ENCODE measurements at regions not wholly inside any gene's neighbourhood (a gene's known extent, or its start where the extent isn't known, plus 50 kb on each side); places are given as distances from the start of the nearest gene placed in this dataset.

DNA sequence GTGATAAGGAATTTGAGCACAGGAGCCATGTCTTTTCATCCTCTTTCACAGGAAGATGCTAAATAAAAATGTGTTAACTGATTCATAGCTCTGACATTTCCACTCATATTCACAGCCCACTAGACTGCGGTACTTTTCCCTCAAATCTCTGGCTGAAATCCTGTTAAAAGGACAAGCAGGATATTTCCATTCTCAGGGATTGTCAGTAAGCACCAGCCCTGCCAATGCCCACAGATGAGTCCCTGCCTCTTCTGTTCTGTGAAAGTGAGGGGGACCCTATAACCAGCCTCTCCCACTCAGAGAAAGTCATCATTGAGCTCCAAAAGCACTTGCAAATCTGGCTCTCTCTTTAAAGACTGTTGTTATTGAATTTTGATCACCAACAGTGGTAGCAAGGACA lies 440.5 kb downstream of the SETBP1 start:
- Histone ChIP-seq H3K27ac (ENCODE audit: low read depth, low read length) (no peak overlapping the region), H3K9me3 (ENCODE audit: control insufficient read depth in 1 of 2, insufficient read depth in 1 of 2, low read depth in 1 of 2, low read length in 2 of 2) (peaks cover 5 to 10% of the 10 kb centered on the region in 2 experiments; a peak in 2 of 4 replicates), H3K4me3 (replicated peaks in 1 of 2; ENCODE audit: low read depth in 1 of 2, low read length in 2 of 2) (no peak overlapping the region), H2AFZ (ENCODE audit: low read depth, low read length, poor library complexity, severe bottlenecking) (no peak overlapping the region), H3K4me1 (ENCODE audit: control insufficient read depth in 1 of 2, insufficient read depth in 2 of 2, low read length in 2 of 2) (no peaks in the 10 kb centered on the region), H3K9me2 (ENCODE audit: insufficient read depth) (no peaks in the 10 kb centered on the region), H3K36me3 (ENCODE audit: control insufficient read depth in 1 of 2, insufficient read depth in 2 of 2, low read length in 2 of 2) (no peaks in the 10 kb centered on the region), H3K9ac (ENCODE audit: low read length) (no peak overlapping the region), H4K20me1 (ENCODE audit: insufficient read depth) (no peaks in the 10 kb centered on the region), H3K27me3 (ENCODE audit: insufficient read depth, low read length) (no peaks in the 10 kb centered on the region), H3K4me2 (ENCODE audit: low read length) (no peak overlapping the region), H3K79me2 (ENCODE audit: insufficient read depth, low read length) (no peaks in the 10 kb centered on the region)
- intact Hi-C loops (cut with micrococcal nuclease), result no loop called here
- no TSS peak for BruUV-seq (replicated peaks)
- TF ChIP-seq SIN3A (IDR thresholded peaks at IDR 0.05; ENCODE audit: low read depth) (no peak), YY1 (IDR thresholded peaks at IDR 0.05; ENCODE audit: extremely low read depth, insufficient replicate concordance, low read depth, low read length) (no peak), TCF7L2 (IDR thresholded peaks at IDR 0.05; ENCODE audit: borderline replicate concordance, extremely low read depth, insufficient read depth, insufficient read length) (no peak), EGR1 (IDR thresholded peaks at IDR 0.05; ENCODE audit: low read depth) (no peak)
- TF ChIP-seq, protein P1, sequence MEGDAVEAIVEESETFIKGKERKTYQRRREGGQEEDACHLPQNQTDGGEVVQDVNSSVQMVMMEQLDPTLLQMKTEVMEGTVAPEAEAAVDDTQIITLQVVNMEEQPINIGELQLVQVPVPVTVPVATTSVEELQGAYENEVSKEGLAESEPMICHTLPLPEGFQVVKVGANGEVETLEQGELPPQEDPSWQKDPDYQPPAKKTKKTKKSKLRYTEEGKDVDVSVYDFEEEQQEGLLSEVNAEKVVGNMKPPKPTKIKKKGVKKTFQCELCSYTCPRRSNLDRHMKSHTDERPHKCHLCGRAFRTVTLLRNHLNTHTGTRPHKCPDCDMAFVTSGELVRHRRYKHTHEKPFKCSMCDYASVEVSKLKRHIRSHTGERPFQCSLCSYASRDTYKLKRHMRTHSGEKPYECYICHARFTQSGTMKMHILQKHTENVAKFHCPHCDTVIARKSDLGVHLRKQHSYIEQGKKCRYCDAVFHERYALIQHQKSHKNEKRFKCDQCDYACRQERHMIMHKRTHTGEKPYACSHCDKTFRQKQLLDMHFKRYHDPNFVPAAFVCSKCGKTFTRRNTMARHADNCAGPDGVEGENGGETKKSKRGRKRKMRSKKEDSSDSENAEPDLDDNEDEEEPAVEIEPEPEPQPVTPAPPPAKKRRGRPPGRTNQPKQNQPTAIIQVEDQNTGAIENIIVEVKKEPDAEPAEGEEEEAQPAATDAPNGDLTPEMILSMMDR (IDR thresholded peaks at IDR 0.05 in 2 of 3, conservative IDR thresholded peaks at IDR 0.05 in 1 of 3; ENCODE audit: borderline replicate concordance in 1 of 3, insufficient read depth in 1 of 3, low read depth in 2 of 3, low read length in 2 of 3), result no peak
- ATAC-seq, result no peak
- no peak for DNase-seq (ENCODE audit: low read depth, low spot score)
- RAD21 ChIA-PET (ENCODE audit: low non-redundant PET in 1 of 2, low total read pairs in 2 of 2, uncharacterized antibody in 2 of 2, unreplicated experiment in 2 of 2), result no interaction called here
- CTCF ChIA-PET, result no interaction called here
- POLR2A ChIA-PET, result no interaction called here

DNA sequence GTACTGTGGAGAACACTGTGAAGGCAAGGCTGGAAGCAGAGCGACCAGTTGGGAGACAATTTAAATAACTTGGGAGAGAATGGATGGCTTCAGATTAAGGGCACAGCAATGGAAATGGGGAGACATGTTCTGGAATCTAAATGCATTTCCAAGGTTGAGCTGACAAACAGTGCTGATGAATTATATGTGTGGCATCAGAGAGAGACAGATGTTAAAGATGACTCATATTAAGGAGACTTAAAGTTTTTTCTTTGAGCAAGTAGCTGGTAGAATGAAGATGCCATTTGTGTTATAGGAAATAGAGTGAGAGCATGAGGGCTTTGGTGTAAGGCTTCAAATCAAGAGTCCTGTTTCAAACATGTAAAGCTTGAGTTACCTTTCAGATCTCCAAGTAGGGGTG lies 441.8 kb downstream of the SETBP1 start:
- no TSS peak for BruUV-seq (replicated peaks)

More for the DNA sequence above, 441.8 kb downstream of the SETBP1 start:
- H3K9me3 ChIP-seq (ENCODE audit: control insufficient read depth in 1 of 2, insufficient read depth in 1 of 2, low read depth in 1 of 2, low read length in 2 of 2), result peaks cover 2 to 9% of the 10 kb centered on the region in 2 experiments; a peak in 2 of 4 replicates
- H4K20me1 ChIP-seq (ENCODE audit: insufficient read depth), result no peaks in the 10 kb centered on the region
- no peaks in the 10 kb centered on the region for H3K36me3 ChIP-seq (ENCODE audit: control insufficient read depth in 1 of 2, insufficient read depth in 2 of 2, low read length in 2 of 2)
- no peak overlapping the region for H3K4me2 ChIP-seq (ENCODE audit: low read length)
- no peak overlapping the region for H2AFZ ChIP-seq (ENCODE audit: low read depth, low read length, poor library complexity, severe bottlenecking)
- ChIA-PET CTCF (no interaction called here), POLR2A (no interaction called here), RAD21 (ENCODE audit: low non-redundant PET in 1 of 2, low total read pairs in 2 of 2, uncharacterized antibody in 2 of 2, unreplicated experiment in 2 of 2) (no interaction called here)
- no peaks in the 10 kb centered on the region for H3K9me2 ChIP-seq (ENCODE audit: insufficient read depth)
- no peak overlapping the region for H3K4me3 ChIP-seq (replicated peaks in 1 of 2; ENCODE audit: low read depth in 1 of 2, low read length in 2 of 2)
- DNase-seq (ENCODE audit: low read depth, low spot score) (no peak), ATAC-seq (no peak)
- intact Hi-C loops (cut with micrococcal nuclease), result no loop called here
- no peaks in the 10 kb centered on the region for H3K79me2 ChIP-seq (ENCODE audit: insufficient read depth, low read length)
- no peaks in the 10 kb centered on the region for H3K27me3 ChIP-seq (ENCODE audit: insufficient read depth, low read length)
- H3K27ac ChIP-seq (ENCODE audit: low read depth, low read length), result no peak overlapping the region
- H3K9ac ChIP-seq (ENCODE audit: low read length), result no peak overlapping the region
- no peaks in the 10 kb centered on the region for H3K4me1 ChIP-seq (ENCODE audit: control insufficient read depth in 1 of 2, insufficient read depth in 2 of 2, low read length in 2 of 2)
- TF ChIP-seq CEBPB (IDR thresholded peaks at IDR 0.05; ENCODE audit: low read depth) (no peak), FOSL1 (IDR thresholded peaks at IDR 0.05; ENCODE audit: low read depth) (no peak), ZNF274 (IDR thresholded peaks at IDR 0.05; ENCODE audit: low read depth, low read length) (no peak), ELF1 (IDR thresholded peaks at IDR 0.05; ENCODE audit: borderline replicate concordance, low read depth) (no peak), POLR2AphosphoS5 (IDR thresholded peaks at IDR 0.05; ENCODE audit: low read depth, low read length) (no peak), ZFX (IDR thresholded peaks at IDR 0.05) (no peak)
- TF ChIP-seq, protein P2, sequence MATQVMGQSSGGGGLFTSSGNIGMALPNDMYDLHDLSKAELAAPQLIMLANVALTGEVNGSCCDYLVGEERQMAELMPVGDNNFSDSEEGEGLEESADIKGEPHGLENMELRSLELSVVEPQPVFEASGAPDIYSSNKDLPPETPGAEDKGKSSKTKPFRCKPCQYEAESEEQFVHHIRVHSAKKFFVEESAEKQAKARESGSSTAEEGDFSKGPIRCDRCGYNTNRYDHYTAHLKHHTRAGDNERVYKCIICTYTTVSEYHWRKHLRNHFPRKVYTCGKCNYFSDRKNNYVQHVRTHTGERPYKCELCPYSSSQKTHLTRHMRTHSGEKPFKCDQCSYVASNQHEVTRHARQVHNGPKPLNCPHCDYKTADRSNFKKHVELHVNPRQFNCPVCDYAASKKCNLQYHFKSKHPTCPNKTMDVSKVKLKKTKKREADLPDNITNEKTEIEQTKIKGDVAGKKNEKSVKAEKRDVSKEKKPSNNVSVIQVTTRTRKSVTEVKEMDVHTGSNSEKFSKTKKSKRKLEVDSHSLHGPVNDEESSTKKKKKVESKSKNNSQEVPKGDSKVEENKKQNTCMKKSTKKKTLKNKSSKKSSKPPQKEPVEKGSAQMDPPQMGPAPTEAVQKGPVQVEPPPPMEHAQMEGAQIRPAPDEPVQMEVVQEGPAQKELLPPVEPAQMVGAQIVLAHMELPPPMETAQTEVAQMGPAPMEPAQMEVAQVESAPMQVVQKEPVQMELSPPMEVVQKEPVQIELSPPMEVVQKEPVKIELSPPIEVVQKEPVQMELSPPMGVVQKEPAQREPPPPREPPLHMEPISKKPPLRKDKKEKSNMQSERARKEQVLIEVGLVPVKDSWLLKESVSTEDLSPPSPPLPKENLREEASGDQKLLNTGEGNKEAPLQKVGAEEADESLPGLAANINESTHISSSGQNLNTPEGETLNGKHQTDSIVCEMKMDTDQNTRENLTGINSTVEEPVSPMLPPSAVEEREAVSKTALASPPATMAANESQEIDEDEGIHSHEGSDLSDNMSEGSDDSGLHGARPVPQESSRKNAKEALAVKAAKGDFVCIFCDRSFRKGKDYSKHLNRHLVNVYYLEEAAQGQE (IDR thresholded peaks at IDR 0.05; ENCODE audit: low read depth), result no peak
- TF ChIP-seq, protein P1 (IDR thresholded peaks at IDR 0.05 in 2 of 3, conservative IDR thresholded peaks at IDR 0.05 in 1 of 3; ENCODE audit: borderline replicate concordance in 1 of 3, insufficient read depth in 1 of 3, low read depth in 2 of 3, low read length in 2 of 3), result no peak
